ENCODE measurements at regions not wholly inside any gene's neighbourhood (a gene's known extent, or its start where the extent isn't known, plus 50 kb on each side); places are given as distances from the start of the nearest gene placed in this dataset.

GRCh38 chr11:100536979-100537378 is 150.1 kb upstream of the ARHGAP42 start:
- DNase-seq, result no peak

- no peak for DNase-seq
Measured at GRCh38 chr11:100543386-100543785, 143.7 kb upstream of the ARHGAP42 start.

- no peak for DNase-seq
Measured at GRCh38 chr11:100545556-100545955, 141.5 kb upstream of the ARHGAP42 start.

GRCh38 chr11:100545970-100546369 is 141.1 kb upstream of the ARHGAP42 start:
- DNase-seq, result no peak

GRCh38 chr11:100546714-100547113 is 140.4 kb upstream of the ARHGAP42 start:
- DNase-seq, result no peak

- no peak for DNase-seq
Measured at GRCh38 chr11:100550298-100550697, 136.8 kb upstream of the ARHGAP42 start.

- DNase-seq, result no peak
Measured at GRCh38 chr11:100550912-100551632, 136.0 kb upstream of the ARHGAP42 start.

GRCh38 chr11:100555931-100556330 is 131.2 kb upstream of the ARHGAP42 start:
- no peak for DNase-seq

- no peak for DNase-seq
Measured at GRCh38 chr11:100556781-100557180, 130.3 kb upstream of the ARHGAP42 start.

GRCh38 chr11:100557830-100558611 is 129.1 kb upstream of the ARHGAP42 start:
- DNase-seq, result no peak

- no peak for DNase-seq
Measured at GRCh38 chr11:100560606-100561005, 126.5 kb upstream of the ARHGAP42 start.

- no peak for DNase-seq
Measured at GRCh38 chr11:100561323-100561722, 125.8 kb upstream of the ARHGAP42 start.

- no peak for DNase-seq
Measured at GRCh38 chr11:100562128-100562527, 125.0 kb upstream of the ARHGAP42 start.

- no peak for DNase-seq
Measured at GRCh38 chr11:100563541-100564280, 123.4 kb upstream of the ARHGAP42 start.

GRCh38 chr11:100573911-100574513 is 113.1 kb upstream of the ARHGAP42 start:
- no peak for DNase-seq

GRCh38 chr11:100574894-100575769 is 112.0 kb upstream of the ARHGAP42 start:
- no peak for DNase-seq

- DNase-seq, result no peak
Measured at GRCh38 chr11:100575860-100576717, 111.0 kb upstream of the ARHGAP42 start.

- no peak for DNase-seq
Measured at GRCh38 chr11:100576718-100577021, 110.4 kb upstream of the ARHGAP42 start.

- DNase-seq, result peak; percentile 12
Measured at GRCh38 chr11:100578831-100579311, 108.2 kb upstream of the ARHGAP42 start.

GRCh38 chr11:100581318-100581717 is 105.8 kb upstream of the ARHGAP42 start:
- no peak for DNase-seq

Measured in 8988T (cell line).